HG02763 (cell line): ENCODE measurements at regions not wholly inside any gene's neighbourhood (a gene's known extent, or its start where the extent isn't known, plus 50 kb on each side); places are given as distances from the start of the nearest gene placed in this dataset.

Source experiments
- ATAC-seq: cut with Tn5 transposase; IDR thresholded peaks from one replicate; pipeline ENCODE4 v1.9.1; 2021; ENCODE audit warnings: mild to moderate bottlenecking, moderate library complexity; ENCODE audit not compliant: unreplicated experiment

- ATAC-seq = no peak
These were observed 65.0 kb downstream of the NOL4 start for GRCh38 chr18:34159691-34160185.

GRCh38 chr18:34158881-34159690, 65.6 kb downstream of the NOL4 start:
- no peak for ATAC-seq

- peak; percentile 57 for ATAC-seq
These were observed 71.0 kb downstream of the NOL4 start for GRCh38 chr18:34153711-34154110.

GRCh38 chr18:34131006-34131405, 93.7 kb downstream of the NOL4 start:
- no peak for ATAC-seq

DNA sequence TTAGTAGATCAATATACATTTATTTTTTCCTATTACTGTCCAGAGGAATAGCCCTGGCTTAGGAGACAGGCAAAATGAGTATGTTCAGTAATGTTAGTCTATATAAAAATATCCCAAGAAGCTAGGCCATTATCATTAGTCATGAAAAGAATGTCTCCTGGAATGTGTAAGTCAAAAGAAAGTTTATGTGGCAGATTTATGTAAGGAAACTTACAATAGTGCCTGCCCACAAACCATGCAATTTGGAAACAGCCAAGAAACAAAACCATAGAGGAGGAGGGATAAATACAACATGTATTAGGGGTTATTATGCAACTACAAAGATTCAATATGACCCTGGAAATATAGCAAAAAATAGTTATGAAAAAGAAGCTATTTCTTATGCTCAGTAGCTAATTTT, 96.3 kb downstream of the NOL4 start:
- ATAC-seq = no peak

GRCh38 chr18:34126121-34126520, 98.6 kb downstream of the NOL4 start:
- ATAC-seq = no peak

- ATAC-seq = peak; percentile 93
These were observed 101.9 kb downstream of the NOL4 start for GRCh38 chr18:34122724-34123334.

DNA sequence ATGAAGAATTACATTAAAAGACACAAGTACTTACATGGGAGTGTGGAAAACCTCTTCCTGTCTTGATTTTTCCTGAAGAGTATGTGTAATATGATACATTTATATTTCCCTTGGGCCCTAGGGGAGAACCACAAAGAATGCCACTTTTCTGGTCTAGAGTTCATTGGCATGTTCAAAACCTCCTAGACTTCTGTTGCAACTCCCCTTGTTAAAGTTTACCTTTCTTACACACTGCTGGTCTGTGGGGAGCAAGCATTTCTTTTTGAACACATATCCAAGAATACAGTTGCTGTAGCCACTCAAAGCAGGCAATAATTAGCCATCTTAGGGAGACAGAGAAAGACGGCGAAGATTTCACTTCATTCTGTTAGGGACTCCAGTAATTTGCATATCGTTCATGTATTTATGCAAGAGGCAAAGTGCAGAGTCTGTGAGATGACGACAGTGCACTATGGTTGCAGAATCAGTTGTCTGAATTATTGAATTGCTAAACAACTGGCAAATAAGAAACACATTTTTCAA, 103.5 kb downstream of the NOL4 start:
- ATAC-seq = no peak

DNA sequence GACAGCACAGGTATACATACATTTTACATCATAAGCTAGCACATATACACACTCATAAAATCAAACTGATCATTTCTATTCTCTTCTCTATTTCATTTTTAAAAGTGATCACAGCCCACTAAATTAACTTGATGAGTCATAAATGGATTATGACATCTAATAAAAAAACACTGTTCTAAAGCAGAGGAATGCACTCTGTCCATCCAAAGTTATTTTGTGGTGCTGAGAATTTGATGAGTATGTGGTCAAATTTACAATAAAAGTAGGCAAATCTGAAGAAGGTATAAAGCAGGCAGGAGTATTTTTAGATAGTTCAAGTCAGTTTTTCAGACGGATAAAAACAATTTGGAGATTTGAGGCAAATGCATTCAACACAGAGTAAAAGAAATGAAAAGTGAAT, 104.4 kb downstream of the NOL4 start:
- no peak for ATAC-seq

DNA sequence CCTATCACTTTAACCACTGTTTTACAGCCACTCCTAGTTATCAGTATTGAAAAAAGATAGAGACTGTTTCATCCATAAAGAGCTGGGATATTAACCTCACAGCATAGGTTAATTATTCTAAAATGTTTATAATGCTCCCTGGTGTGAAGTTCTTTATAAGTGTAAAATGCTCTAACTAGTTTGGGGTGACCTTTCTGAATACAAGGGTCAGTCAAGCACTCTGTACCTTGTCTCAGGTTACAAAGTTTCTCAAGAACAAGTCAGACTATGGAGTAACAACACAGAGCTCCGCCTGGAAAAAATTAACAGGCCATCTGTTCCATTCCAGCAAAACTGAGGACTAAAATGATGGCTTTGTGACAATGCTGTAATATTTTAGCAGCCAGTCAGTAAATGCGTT, 107.4 kb downstream of the NOL4 start:
- ATAC-seq = no peak

- ATAC-seq = no peak
These were observed 109.2 kb downstream of the NOL4 start for GRCh38 chr18:34115409-34116081.

- no peak for ATAC-seq
These were observed 109.7 kb downstream of the NOL4 start for GRCh38 chr18:34114996-34115395.

- ATAC-seq = no peak
These were observed 116.5 kb downstream of the NOL4 start for GRCh38 chr18:34108206-34108605.

- no peak for ATAC-seq
These were observed 126.6 kb downstream of the NOL4 start for GRCh38 chr18:34098109-34098508.

DNA sequence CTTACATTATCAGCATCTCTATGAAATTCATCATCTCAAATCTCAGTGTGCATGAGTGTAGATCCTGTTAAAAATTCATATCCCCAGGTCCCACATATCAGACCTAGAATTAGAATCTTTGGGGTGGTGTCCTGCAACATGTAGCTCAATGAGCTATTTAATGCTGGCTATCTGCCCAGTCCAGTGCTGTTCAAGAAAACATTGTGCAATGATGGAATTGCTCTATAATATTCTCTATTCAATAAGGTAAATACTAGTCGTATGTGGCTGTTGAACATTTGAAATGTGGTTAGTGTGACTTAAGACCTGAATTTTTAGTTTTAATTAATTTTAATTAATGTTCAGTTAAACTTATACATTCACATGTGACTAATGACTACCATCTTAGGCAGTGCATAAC, 127.4 kb downstream of the NOL4 start:
- ATAC-seq = no peak

GRCh38 chr18:34094148-34094547, 130.6 kb downstream of the NOL4 start:
- ATAC-seq = no peak

DNA sequence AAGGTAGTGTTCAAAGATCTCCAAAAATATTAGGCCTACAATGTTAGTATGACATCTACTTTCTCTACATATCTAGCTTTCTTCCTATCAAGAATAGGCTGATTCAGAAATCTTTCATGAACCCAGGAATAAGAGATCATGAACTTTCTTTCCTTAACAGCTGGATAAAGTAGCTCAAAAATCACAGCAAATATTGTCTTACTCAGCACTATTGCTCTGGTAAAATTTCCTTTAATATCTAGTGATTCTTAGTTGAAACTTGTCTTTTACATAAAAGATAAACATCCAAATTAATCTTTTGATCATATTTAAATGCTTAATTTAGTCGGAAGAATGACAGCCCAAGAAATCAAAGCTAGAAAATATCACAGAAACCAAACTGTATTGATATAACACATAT, 131.9 kb downstream of the NOL4 start:
- no peak for ATAC-seq

- ATAC-seq = no peak
These were observed 138.3 kb downstream of the NOL4 start for GRCh38 chr18:34086370-34086769.

DNA sequence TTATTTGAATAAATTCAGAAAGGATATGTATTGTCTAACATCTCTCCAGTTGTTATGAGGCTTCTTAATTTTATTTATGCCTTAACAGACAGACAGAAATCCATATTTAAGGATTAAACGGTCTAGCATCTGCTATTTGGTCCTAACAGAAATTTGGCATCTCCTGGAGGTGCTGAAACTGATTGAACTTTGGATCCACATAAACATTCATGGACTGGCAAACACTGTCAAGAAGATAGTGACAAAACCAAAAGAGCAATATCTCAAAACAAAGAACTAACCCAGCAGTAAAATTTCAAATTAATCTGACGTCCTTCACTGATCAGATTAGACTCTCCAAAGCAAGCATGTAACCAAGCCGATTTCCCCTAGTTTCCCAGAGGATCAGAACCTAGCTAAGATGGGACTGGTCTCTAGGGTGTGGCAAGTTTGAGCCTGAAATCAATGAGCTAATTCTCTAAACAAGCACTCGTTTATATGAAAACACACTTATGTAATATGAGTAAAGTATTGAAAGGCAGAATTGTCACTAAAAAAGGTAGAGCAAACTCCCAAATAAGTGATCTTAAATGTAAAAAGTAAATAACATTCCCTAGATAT, 139.5 kb downstream of the NOL4 start:
- no peak for ATAC-seq

DNA sequence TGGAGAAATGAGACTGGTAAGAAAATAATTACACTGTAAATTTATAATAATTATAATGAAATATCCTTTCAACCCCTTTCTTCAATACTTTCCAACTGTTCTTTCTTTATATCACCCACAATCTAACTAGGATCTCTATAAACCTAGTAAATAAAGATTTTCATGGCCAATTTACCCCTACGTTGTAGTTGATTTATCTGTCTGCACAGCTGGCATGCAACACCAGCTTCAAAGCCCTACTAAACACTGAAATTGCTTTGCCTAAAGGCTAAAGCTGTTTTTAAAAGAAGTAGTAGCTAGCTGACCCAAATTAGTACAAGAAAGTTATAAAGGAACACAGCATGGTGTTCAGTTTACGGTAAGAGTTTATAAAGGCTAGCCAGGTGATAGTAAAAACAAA, 140.1 kb downstream of the NOL4 start:
- ATAC-seq = no peak

GRCh38 chr18:34083910-34084535, 140.7 kb downstream of the NOL4 start:
- no peak for ATAC-seq
